GM21576 (cell line): ENCODE measurements at regions not wholly inside any gene's neighbourhood (a gene's known extent, or its start where the extent isn't known, plus 50 kb on each side); places are given as distances from the start of the nearest gene placed in this dataset.
"Not testable (repeated sequence)": the region's sequence is repeated elsewhere in the genome, so short reads cannot be mapped to it uniquely, and the experiment has no call there.

Experiments
- ATAC-seq: cut with Tn5 transposase; IDR thresholded peaks from one replicate; pipeline ENCODE4 v1.9.1; 2021; ENCODE audit warnings: mild to moderate bottlenecking, moderate library complexity; ENCODE audit not compliant: unreplicated experiment

- no peak for ATAC-seq
Measured at GRCh38 chr2:52629531-52629930, 1138.1 kb upstream of the CHAC2 start.

GRCh38 chr2:52622266-52622665, 1145.3 kb upstream of the CHAC2 start:
- ATAC-seq, result no peak

GRCh38 chr2:52613064-52613463, 1154.5 kb upstream of the CHAC2 start:
- ATAC-seq, result no peak

GRCh38 chr2:52611759-52612158, 1155.8 kb upstream of the CHAC2 start:
- ATAC-seq, result no peak

- no peak for ATAC-seq
Measured at GRCh38 chr2:52608030-52608429, 1159.6 kb upstream of the CHAC2 start.

GRCh38 chr2:52597346-52597745, 1170.3 kb upstream of the CHAC2 start:
- no peak for ATAC-seq

GRCh38 chr2:52594026-52594425, 1173.6 kb upstream of the CHAC2 start:
- no peak for ATAC-seq

- not testable (repeated sequence) for ATAC-seq
Measured at GRCh38 chr2:52584071-52584470, 1183.5 kb upstream of the CHAC2 start.

GRCh38 chr2:52572469-52572894, 1195.1 kb upstream of the CHAC2 start:
- ATAC-seq, result no peak

GRCh38 chr2:52571380-52572347, 1195.9 kb upstream of the CHAC2 start:
- ATAC-seq, result no peak

- ATAC-seq, result no peak
Measured at GRCh38 chr2:52570716-52571115, 1196.9 kb upstream of the CHAC2 start.

GRCh38 chr2:52563151-52563550, 1204.5 kb upstream of the CHAC2 start:
- ATAC-seq, result no peak

GRCh38 chr2:52558265-52558664, 1209.3 kb upstream of the CHAC2 start:
- ATAC-seq, result no peak

GRCh38 chr2:52542297-52542696, 1225.3 kb upstream of the CHAC2 start:
- ATAC-seq, result no peak

GRCh38 chr2:52539026-52539970, 1228.3 kb upstream of the CHAC2 start:
- ATAC-seq, result no peak

GRCh38 chr2:52537588-52537987, 1230.0 kb upstream of the CHAC2 start:
- no peak for ATAC-seq

GRCh38 chr2:52536929-52537460, 1230.6 kb upstream of the CHAC2 start:
- no peak for ATAC-seq

- no peak for ATAC-seq
Measured at GRCh38 chr2:52532956-52533355, 1234.6 kb upstream of the CHAC2 start.

- no peak for ATAC-seq
Measured at GRCh38 chr2:52526735-52527134, 1240.9 kb upstream of the CHAC2 start.

- ATAC-seq, result no peak
Measured at GRCh38 chr2:52520644-52521043, 1247.0 kb upstream of the CHAC2 start.

- ATAC-seq, result no peak
Measured at GRCh38 chr2:52518678-52519077, 1248.9 kb upstream of the CHAC2 start.
